Upper lobe of right lung (tissue), 1 donor: ENCODE measurements at regions not wholly inside any gene's neighbourhood (a gene's known extent, or its start where the extent isn't known, plus 50 kb on each side); places are given as distances from the start of the nearest gene placed in this dataset.

Experiments
- ATAC-seq: fragments of 200-7000 bp; cut with Tn5 transposase; one replicate; pipeline ENCODE4 v1.9.1; 2020; ENCODE audit warnings: mild to moderate bottlenecking, moderate library complexity
- DNase-seq: peaks from one replicate; pipeline ENCODE4 v3.0.0-alpha.2; 2020
- H3K27ac ChIP-seq: fragments of 200-600 bp; one replicate; pipeline ENCODE4 v1.8.0; 2022
- H3K27me3 ChIP-seq: fragments of 200-600 bp; one replicate; pipeline ENCODE4 v1.8.0; 2022; ENCODE audit warnings: mild to moderate bottlenecking
- H3K36me3 ChIP-seq: fragments of 200-600 bp; one replicate; pipeline ENCODE4 v1.8.0; 2022
- H3K4me1 ChIP-seq: fragments of 200-600 bp; one replicate; pipeline ENCODE4 v1.8.0; 2022
- H3K4me3 ChIP-seq: fragments of 200-600 bp; one replicate; pipeline ENCODE4 v1.8.0; 2022; ENCODE audit warnings: mild to moderate bottlenecking
- H3K9me3 ChIP-seq: fragments of 200-600 bp; one replicate; pipeline ENCODE4 v1.8.0; 2022
- intact Hi-C: fragments of 100-400 bp; cut with DNase I; formaldehyde crosslinking; loops from one replicate; pipeline ENCODE4 v1.11.0; 2022
- TF ChIP-seq, protein P1 (sequence below): fragments of 200-600 bp; IDR thresholded peaks from one replicate; pipeline ENCODE4 v1.8.0; 2022; ENCODE audit warnings: antibody characterized with exemption
- donor health status: DM: no; HTN: yes; CAD: no; lungs with severe emphysema.

GRCh38 chr21:33977721-33978369 is 62.2 kb upstream of the ATP5PO start:
- H3K4me3 ChIP-seq, result no peak overlapping the region
- no peaks in the 10 kb centered on the region for H3K9me3 ChIP-seq
- no peaks in the 10 kb centered on the region for H3K36me3 ChIP-seq
- TF ChIP-seq, protein P1, sequence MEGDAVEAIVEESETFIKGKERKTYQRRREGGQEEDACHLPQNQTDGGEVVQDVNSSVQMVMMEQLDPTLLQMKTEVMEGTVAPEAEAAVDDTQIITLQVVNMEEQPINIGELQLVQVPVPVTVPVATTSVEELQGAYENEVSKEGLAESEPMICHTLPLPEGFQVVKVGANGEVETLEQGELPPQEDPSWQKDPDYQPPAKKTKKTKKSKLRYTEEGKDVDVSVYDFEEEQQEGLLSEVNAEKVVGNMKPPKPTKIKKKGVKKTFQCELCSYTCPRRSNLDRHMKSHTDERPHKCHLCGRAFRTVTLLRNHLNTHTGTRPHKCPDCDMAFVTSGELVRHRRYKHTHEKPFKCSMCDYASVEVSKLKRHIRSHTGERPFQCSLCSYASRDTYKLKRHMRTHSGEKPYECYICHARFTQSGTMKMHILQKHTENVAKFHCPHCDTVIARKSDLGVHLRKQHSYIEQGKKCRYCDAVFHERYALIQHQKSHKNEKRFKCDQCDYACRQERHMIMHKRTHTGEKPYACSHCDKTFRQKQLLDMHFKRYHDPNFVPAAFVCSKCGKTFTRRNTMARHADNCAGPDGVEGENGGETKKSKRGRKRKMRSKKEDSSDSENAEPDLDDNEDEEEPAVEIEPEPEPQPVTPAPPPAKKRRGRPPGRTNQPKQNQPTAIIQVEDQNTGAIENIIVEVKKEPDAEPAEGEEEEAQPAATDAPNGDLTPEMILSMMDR, result no peak
- ATAC-seq (no peak), DNase-seq (no peak)
- peaks cover 22% of the 10 kb centered on the region for H3K4me1 ChIP-seq
- intact Hi-C loops, result no loop called here
- H3K27ac ChIP-seq, result no peak overlapping the region
- H3K27me3 ChIP-seq, result no peaks in the 10 kb centered on the region

GRCh38 chr21:33977017-33977720 is 61.6 kb upstream of the ATP5PO start:
- no peak overlapping the region for H3K4me3 ChIP-seq
- intact Hi-C loops, result no loop called here
- no peaks in the 10 kb centered on the region for H3K36me3 ChIP-seq
- ATAC-seq (no peak), DNase-seq (no peak)
- no peaks in the 10 kb centered on the region for H3K9me3 ChIP-seq
- H3K27me3 ChIP-seq, result no peaks in the 10 kb centered on the region
- TF ChIP-seq, protein P1, result no peak
- peaks cover 22% of the 10 kb centered on the region for H3K4me1 ChIP-seq
- no peak overlapping the region for H3K27ac ChIP-seq

- H3K9me3 ChIP-seq, result no peaks in the 10 kb centered on the region
- ATAC-seq (peak; percentile 42), DNase-seq (no peak)
- no peaks in the 10 kb centered on the region for H3K27me3 ChIP-seq
- peak overlapping the region; percentile 65 for H3K27ac ChIP-seq
- H3K36me3 ChIP-seq, result no peaks in the 10 kb centered on the region
- peaks cover 22% of the 10 kb centered on the region for H3K4me1 ChIP-seq
- TF ChIP-seq, protein P1, result no peak
- intact Hi-C loops, result no loop called here
- no peak overlapping the region for H3K4me3 ChIP-seq
These were observed 60.7 kb upstream of the ATP5PO start for GRCh38 chr21:33976082-33977016.

DNA sequence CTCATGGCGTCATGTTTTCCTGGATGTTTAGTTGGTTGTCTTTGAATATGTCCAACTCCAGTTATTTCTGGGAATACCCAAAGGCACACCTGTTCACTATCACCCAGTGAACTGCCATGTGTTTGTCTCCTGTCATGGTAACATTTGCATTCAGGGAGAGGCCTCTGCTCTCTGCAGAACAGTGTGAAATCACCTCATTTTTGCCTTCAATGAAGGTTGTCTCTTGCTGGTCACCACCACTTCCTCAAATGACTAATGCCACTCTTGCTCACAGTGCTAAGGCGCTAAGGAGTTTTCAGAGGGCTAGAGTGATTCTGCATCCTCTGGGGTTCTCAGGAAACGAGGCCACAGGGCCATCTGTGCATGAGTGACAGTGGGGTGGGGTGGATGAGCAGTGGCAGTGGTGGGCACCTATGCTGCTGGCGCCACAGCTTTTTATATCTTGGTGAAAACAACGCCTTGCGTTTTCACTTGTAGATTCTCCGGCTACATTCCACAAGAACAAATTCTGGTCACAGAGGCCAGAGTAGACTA is 60.0 kb upstream of the ATP5PO start:
- TF ChIP-seq, protein P1, result no peak
- peaks cover 22% of the 10 kb centered on the region for H3K4me1 ChIP-seq
- H3K27me3 ChIP-seq, result no peaks in the 10 kb centered on the region
- intact Hi-C loops, result no loop called here
- DNase-seq (no peak), ATAC-seq (peak; percentile 80)
- H3K36me3 ChIP-seq, result no peaks in the 10 kb centered on the region
- H3K27ac ChIP-seq, result peak overlapping the region; percentile 65
- no peaks in the 10 kb centered on the region for H3K9me3 ChIP-seq
- no peak overlapping the region for H3K4me3 ChIP-seq
